ENCODE measurements at regions not wholly inside any gene's neighbourhood (a gene's known extent, or its start where the extent isn't known, plus 50 kb on each side); places are given as distances from the start of the nearest gene placed in this dataset.
"Not testable (repeated sequence)": the region's sequence is repeated elsewhere in the genome, so short reads cannot be mapped to it uniquely, and the experiment has no call there.

DNA sequence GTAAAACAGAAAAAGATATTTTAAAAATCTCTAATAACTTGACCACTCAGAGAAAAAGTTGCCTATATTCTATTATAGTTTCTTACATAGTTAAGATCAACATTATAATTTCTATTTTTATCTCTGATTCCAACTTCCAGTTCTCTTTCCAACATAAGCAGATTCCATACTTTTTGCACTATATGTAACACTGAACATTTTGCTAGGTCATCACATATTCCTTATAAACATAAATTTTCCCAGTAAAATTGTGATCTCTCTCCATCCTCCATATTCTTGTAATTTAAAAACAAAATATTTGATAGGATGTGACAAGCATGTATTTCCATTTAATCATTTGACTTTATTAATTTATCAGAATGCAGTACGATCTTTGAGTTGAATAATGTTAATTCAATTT is 170.4 kb upstream of the THSD7A start:
- in situ Hi-C loops (cut with MboI; ENCODE audit: low sequenced_read_pairs) = no loop called here

DNA sequence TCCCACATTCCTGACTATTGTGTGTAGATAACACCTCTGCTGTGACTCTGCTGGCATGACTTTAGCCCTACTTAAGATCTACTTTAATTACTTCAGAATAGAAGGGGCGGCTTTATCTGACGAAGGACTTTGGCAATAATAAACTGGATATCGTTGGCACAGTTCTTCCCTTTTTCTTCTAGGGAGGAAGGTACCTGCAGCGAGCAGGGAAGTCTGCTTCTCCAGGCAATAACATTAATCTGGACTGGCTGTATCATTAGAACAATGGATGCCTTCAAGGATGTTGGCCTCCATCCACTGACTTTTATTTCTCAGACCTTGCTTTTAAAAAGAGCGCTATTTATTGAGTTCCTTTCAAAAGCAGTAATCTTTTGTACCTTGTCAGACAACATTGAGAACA is 172.6 kb upstream of the THSD7A start:
- in situ Hi-C loops (cut with MboI; ENCODE audit: low sequenced_read_pairs) = no loop called here

DNA sequence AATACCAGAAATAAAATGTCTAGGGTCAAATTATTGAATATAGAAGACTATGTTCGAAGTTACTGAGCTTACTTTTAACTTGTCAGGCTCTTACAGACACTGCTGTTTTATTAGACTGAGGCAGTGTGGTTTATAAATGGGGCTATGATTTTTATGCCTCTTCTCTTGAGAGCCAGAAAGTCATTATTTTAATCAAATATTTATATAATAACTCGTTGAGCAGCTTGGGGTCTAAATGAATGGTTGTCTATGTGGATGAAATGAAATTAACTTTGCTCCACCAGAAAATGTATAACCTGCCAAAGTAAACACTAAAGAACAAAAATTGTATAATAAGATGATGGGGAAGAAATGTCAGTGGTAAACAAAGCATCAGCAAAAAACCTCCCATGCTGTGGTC is 175.6 kb upstream of the THSD7A start:
- in situ Hi-C loops (cut with MboI; ENCODE audit: low sequenced_read_pairs) = no loop called here

DNA sequence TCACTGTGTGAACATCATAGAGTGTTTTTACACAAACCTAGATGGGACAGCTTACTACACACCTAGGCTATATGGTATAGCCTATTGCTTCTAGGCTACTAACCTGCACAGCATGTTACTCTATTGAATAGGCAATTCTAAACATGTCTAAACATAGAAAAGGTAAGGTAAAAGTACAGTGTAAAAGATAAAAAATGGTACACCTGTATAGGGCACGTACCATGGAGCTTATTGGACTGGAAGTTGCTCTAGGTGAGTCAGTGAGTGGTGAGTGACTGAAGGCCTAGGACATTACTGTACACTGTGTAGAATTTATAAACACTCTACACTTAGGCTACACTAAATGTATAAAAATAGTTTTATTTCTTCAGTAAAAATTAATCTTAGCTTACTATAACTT is 182.0 kb upstream of the THSD7A start:
- in situ Hi-C loops (cut with MboI; ENCODE audit: low sequenced_read_pairs) = no loop called here

DNA sequence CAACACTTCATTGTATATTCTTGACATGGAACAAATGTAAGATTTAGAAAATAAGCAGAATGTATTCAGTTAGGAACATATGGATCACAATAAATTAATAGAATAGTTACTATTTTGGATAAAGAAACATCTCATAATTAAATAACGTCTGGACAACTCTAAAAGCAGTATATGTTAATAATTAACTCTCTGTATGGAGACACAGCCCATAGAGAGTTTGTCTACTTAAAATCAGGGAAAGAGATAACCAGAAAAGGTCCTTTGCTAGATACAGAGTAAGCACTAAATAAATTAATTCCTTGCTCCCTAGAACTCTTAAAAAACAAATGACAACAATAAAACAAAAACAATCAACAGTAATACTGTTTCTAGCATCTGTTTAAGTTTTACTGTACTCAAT is 184.4 kb upstream of the THSD7A start:
- in situ Hi-C loops (cut with MboI; ENCODE audit: low sequenced_read_pairs) = no loop called here

DNA sequence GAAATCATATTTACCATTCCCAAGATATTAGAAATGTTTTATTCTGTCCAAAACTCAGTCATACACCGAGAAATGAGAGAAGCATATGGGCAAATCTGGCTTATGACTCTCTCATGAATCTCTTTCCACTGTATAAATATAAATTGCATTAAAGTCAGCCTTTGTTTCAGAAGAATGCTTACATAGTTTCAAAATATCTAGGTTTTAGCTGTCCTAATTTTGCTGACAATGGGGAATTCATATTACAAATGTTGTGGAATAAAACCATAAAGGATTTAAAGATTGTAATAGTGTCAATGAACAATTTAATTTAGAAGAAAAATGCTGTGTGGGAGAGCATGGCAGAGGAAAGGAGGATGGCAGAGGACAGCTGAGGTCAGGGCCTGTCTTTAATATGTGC is 185.0 kb upstream of the THSD7A start:
- in situ Hi-C loops (cut with MboI; ENCODE audit: low sequenced_read_pairs) = no loop called here

DNA sequence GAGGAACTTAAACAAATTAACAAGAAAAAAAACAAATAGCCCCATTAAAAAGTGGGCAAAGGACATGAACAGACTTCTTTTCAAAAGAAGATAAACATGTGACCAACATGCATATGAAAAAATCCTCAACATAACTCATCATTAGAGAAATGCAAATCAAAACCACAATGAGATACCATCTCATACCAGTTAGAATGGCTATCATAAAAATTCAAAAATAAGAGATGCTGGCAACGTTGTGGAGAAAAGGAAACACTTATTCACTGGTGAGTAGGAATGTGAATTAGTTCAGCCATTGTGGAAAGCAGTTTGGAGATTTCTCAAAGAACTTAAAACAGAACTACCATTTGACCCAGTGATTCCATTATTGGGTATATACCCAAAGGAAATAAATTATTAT is 189.1 kb upstream of the TMEM106B start:
- in situ Hi-C loops (cut with MboI; ENCODE audit: low sequenced_read_pairs) = not testable (repeated sequence)

DNA sequence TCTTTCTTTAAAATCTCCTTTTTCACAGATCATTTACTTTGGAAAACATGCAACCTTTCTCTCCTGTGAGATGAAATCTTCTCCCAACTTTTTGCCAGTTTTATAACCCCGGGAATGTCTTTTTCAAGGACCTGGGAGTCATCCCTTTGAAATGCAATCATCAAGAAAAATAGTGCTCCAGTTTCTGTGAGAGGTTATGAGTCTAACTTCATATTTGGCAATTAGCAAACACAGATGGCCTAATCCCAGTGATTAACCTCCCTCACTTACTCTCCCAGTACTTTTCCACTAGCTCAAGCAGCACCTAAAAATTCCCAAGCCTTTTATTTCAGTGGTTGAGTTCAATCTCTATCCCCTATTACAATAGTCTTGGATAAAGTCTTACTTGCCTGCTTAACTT is 185.8 kb upstream of the TMEM106B start:
- in situ Hi-C loops (cut with MboI; ENCODE audit: low sequenced_read_pairs) = no loop called here

DNA sequence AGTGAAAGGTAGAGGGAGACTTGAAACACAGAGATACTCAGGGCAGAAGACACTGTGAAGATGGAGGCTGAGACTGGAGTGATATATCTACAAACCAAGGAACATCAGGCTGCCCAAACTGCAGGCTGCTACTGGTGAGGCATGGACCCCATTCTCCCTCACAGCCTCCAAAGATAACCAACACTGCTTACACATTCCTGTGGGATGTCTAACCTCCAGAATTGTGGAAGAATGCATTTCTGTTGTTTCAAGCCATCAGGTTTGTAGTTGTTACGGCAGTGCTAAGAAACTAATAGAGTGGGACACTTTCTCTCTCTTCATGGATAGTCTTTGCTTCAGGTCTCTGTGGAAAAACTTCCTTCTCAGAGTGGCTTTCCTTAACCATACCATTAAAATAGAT is 182.6 kb upstream of the TMEM106B start:
- in situ Hi-C loops (cut with MboI; ENCODE audit: low sequenced_read_pairs) = no loop called here

DNA sequence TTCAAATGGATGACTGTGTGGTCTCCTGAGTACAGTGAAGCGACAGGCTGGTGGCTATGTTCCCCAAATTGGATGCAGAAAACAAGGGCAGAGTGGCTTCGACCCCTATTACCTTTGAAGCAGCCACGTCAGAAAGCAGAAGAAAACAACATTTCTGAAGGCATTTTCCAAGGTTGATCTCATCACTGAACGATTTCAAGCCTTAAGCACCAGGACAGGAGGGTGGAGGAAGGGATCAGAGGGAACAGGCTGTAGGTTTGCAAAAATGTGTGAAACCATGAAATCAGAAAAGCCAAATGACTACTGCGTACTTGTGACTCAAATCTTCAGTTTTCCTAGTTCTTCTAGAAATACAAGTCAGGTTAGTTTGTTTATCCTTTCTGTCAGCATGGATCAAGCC is 181.0 kb upstream of the TMEM106B start:
- in situ Hi-C loops (cut with MboI; ENCODE audit: low sequenced_read_pairs) = no loop called here

DNA sequence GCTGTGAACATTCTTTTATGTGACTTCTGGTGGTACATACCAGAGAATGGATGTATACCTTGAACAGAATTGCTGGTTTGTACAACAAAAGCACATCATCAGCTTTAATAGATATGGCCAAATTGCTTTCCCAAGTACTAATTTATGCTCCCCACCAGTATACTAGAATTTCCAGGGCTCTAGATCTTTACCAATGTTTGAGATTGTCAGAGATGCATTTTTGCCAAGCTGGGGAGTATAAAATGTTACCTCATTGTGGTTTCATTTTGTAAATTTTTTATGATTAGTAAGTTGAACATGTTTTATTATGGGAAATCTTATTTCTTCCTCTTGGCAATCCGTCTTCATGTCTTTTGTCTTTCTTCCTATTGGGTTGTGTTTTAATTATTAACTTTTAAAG is 179.9 kb upstream of the TMEM106B start:
- in situ Hi-C loops (cut with MboI; ENCODE audit: low sequenced_read_pairs) = no loop called here

DNA sequence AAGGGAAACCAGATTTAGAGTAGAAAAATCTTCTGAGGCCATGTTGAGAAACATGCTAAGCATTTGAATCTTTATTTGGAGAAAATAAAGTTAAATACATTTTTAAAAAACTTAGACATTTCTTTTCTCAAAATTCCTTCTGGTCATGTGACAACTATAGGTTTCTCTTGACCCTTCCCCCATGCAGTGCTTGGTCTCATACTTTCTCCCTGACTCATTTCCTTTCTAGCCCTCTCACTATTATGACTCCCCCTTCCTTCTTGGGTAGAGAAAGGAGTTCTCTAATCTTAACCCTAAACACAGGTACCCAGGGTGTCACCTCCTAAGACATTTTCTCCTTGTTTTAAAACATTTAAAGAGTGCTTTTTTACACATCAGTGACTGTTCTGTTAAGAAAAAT is 179.5 kb upstream of the TMEM106B start:
- in situ Hi-C loops (cut with MboI; ENCODE audit: low sequenced_read_pairs) = no loop called here

DNA sequence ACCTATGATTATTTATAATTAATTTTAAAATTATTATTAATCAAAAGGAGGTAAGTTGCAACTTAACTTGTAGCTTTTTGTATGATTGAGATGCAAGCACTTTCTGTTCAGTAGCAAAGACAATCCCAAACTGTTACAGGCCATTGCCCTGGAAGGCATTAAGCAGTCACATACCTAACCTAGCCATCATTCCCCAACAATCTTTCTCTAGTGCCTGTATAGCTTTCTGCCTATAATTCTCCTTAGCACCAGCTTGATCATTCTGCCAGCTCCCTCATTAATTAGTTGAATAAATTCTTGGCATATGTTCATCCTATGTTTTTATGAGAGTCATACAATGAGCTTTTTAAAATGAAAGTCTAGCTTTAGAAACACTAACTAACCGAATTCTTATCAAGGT is 178.9 kb upstream of the TMEM106B start:
- in situ Hi-C loops (cut with MboI; ENCODE audit: low sequenced_read_pairs) = no loop called here

DNA sequence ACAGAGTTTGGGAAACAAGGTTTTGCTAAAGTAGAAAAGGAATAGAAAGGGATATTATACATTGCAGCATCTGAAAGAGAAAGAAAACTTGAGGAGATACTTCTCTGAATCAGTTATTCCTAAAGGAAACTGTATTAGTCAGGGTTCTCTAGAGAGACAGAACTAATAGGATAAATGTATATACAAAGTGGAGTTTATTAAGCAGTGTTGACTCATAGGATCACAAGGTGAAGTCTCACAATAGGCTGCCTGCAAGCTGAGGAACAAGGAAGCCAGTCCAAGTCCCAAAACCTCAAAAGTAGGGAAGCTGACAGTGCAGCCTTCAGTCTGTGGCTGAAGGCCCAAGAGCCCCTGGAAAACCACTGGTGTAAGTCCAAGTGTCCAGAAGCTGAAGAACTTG is 167.6 kb upstream of the TMEM106B start:
- in situ Hi-C loops (cut with MboI; ENCODE audit: low sequenced_read_pairs) = not testable (repeated sequence)

DNA sequence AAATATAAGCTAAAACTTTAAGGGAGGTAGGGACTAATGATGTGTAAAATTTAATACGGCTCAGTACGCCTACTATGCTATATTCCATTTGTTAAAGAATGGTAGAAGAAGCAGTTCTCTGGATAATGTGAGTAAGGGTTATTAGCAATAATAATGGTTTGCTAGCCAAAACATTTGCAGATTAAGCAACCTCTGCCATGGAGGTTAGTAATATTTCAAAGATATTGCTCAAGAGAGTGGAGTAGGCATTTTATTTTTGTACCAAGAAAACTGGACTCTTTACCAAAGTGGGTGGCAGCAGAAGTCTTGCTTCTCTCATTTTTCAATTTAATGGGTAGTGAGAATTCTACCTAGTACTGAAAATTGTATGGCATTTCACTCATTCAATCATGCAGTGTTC is 158.9 kb upstream of the TMEM106B start:
- in situ Hi-C loops (cut with MboI; ENCODE audit: low sequenced_read_pairs) = loop anchor here (25.0 kb wide), 1 partner anchor 260 kb away; no protein-coding TSS in a partner anchor

DNA sequence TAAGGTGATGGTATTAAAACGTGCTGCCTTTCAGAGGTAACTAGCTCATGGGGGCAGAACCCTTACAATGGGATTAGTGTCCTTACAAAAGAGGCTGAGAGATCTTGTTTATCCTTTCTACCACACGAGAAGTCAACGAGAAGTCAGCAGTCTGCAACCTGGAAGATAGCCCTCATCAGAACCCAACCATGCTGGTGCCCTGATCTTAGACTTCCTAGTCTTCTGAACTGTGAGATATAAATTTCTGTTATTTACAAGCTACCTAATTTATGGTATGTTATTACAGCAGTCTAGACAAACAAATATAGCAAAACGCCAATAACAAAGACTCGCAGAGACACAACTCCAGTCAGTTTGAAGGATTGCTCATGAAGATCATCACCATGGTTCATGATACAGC is 157.5 kb upstream of the TMEM106B start:
- in situ Hi-C loops (cut with MboI; ENCODE audit: low sequenced_read_pairs) = loop anchor here (25.0 kb wide), 1 partner anchor 259 kb away; no protein-coding TSS in a partner anchor

DNA sequence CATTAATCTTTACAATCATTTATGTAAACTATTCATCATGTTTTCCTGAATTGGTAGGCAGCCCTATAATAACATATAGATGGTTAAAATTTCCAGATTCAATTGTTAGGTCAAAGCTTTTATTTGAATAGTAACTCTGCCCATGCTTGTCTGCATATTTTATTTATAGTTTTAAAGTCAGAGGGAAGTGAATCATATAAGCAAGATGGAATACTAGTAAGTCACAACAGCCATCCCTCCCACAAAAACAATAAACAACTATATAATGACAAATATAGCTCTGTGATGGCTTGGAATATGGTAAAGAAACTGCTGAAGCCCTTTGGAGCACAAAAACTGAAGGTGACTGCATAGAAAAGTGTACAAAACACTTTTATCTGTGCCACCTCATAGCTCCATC is 156.3 kb upstream of the TMEM106B start:
- in situ Hi-C loops (cut with MboI; ENCODE audit: low sequenced_read_pairs) = loop anchor here (25.0 kb wide), 1 partner anchor 257 kb away; no protein-coding TSS in a partner anchor

DNA sequence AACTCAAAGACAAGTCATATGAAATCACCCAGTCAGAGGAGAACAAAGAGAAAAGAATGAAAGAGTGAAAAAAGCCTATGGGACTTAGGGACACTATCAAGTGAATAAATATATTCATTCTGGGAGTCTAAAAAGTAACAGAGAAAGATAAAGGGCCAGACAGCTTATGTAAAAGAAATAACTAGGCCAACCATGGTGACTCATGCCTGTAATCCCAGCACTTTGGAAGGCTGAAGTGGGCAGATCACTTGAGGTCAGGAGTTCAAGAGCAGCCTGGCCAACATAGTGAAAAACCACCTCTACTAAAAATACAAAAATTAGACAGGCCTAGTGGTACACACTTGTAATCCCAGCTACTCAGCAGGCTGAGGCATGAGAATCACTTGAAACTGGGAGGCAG is 154.7 kb upstream of the TMEM106B start:
- in situ Hi-C loops (cut with MboI; ENCODE audit: low sequenced_read_pairs) = loop anchor here (25.0 kb wide), 1 partner anchor 256 kb away; no protein-coding TSS in a partner anchor

DNA sequence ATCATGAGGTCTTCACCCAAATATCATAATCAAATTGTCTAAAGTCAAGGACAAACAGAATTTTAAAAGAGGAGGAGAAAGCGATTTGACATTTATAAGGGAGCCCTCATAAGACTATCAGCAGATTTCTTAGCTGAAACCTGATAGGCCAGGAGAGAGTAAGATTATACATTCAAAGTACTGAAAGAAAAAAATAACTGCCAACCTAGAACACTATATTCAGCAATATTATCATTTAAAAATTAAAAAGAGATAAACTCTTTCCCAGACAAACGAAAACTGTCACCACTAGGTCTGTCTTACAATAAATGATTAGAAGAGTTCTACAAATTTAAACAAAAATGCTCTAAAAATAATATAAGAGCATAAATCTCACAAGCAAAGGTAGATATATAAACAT is 154.1 kb upstream of the TMEM106B start:
- in situ Hi-C loops (cut with MboI; ENCODE audit: low sequenced_read_pairs) = loop anchor here (25.0 kb wide), 1 partner anchor 255 kb away; no protein-coding TSS in a partner anchor

DNA sequence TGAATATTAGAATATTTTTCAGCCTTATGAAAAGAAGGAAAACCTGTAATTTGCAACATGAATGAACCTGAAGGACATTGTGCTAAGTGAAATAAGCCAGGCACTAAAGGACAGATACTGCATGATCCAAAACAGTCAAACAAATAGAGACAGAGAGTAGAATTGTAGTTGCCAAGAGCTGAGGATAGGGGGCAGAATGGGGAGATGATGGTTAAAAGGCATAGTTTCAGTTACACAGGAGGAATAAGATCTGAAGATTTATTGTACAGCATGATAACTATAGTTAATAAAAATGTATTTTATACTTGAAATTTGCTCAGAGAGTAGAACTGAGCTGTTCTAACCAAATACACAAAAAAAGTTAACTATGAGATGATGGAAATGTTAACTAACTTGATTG is 149.0 kb upstream of the TMEM106B start:
- in situ Hi-C loops (cut with MboI; ENCODE audit: low sequenced_read_pairs) = loop anchor here (25.0 kb wide), 1 partner anchor 250 kb away; no protein-coding TSS in a partner anchor

DNA sequence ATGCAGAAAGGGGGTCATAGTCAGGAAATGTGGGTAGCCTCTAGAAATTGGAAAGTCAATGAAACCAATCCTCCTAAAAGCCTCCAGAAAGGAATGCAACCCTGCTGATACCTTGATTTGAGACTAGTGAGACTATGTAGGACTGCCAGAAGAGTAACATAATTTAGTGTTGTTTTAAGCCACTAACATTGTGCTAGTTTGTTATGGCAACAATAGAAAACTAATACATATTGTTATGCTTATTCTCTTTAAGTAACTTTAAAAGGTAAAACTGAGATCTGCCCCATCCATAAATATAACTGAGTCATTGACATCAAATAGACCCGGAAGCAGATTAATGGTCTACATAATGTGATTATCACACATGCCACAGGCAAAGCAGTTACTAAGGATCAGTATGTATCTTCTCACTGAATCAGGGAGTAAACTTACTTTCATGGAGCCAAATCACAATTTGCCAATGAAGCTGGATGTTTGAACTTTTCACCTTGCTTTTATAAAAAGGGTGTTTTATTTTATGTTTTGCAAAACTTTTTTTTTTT is 146.4 kb upstream of the TMEM106B start:
- in situ Hi-C loops (cut with MboI; ENCODE audit: low sequenced_read_pairs) = loop anchor here (25.0 kb wide), 1 partner anchor 248 kb away; no protein-coding TSS in a partner anchor

DNA sequence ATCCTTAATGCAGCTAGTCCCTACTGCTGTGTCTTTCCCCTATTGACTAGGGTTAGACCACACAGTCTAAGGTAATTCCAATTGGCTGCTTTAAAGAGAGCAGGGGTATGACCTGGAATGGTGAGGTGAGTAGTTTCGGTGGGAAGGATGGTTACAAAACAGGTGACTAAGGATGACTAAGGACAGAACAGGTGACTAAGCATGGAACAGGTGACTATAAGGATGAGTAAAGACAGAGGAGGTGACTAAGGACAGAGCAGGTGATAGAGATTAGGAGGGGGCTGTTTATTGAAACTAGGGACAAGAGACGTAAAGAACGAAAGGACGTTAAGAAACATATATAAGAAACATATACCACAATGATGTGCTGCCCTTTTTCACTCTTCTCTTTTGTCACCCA is 145.1 kb upstream of the TMEM106B start:
- in situ Hi-C loops (cut with MboI; ENCODE audit: low sequenced_read_pairs) = loop anchor here (25.0 kb wide), 1 partner anchor 246 kb away; no protein-coding TSS in a partner anchor

DNA sequence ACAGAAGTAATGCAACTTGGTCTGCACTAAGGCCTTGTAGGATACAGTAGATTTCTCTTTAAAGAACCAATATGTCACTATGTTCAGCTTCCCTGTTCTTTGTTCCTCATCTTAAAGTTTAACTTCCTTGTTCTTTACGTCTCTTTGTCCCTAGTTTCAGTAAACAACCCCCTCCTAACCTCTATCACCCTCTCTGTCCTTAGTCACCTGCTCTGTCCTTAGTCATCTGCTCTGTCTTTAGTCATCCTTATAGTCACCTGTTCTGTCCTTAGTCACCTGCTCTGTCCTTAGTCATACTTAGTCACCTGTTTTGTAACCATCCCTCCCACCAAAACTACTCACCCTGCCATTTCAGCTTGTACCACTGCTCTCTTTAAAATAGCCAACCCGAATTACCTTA is 144.6 kb upstream of the TMEM106B start:
- in situ Hi-C loops (cut with MboI; ENCODE audit: low sequenced_read_pairs) = loop anchor here (25.0 kb wide), 1 partner anchor 246 kb away; no protein-coding TSS in a partner anchor

Measured in HL-60/S4 treated with phorbol 12-myristate 13-acetate at 8.2 ng/mL for 4 days and 3 days (cell line).